HCEC 1CT (cell line): ENCODE measurements at regions not wholly inside any gene's neighbourhood (a gene's known extent, or its start where the extent isn't known, plus 50 kb on each side); places are given as distances from the start of the nearest gene placed in this dataset.

Experiments
- DNase-seq: peaks from one replicate; pipeline ENCODE4 v3.0.0-alpha.2; 2017

- DNase-seq, result no peak
These were observed 51.9 kb upstream of the GNAT3 start for GRCh38 chr7:80563561-80564327.

GRCh38 chr7:80565554-80565953, 53.7 kb upstream of the GNAT3 start:
- DNase-seq, result no peak

- peak; percentile 18 for DNase-seq
These were observed 56.8 kb upstream of the CD36 start for GRCh38 chr7:80581486-80582260.

GRCh38 chr7:80583901-80584300, 54.5 kb upstream of the CD36 start:
- no peak for DNase-seq

GRCh38 chr7:80584778-80585177, 53.7 kb upstream of the CD36 start:
- DNase-seq, result peak; percentile 54

GRCh38 chr7:80587538-80587937, 50.9 kb upstream of the CD36 start:
- DNase-seq, result no peak

- no peak for DNase-seq
These were observed 49.9 kb upstream of the CD36 start for GRCh38 chr7:80588591-80588990.
